Neural progenitor cell (in vitro differentiated cells): ENCODE measurements at regions not wholly inside any gene's neighbourhood (a gene's known extent, or its start where the extent isn't known, plus 50 kb on each side); places are given as distances from the start of the nearest gene placed in this dataset.

Experiments used
- CTCF ChIP-seq: fragments of 200-600 bp; sonication (generic); IDR thresholded peaks from 2 replicates; pipeline ENCODE4 v1.5.1; 2017; ENCODE audit warnings: antibody characterized with exemption, mild to moderate bottlenecking
- EZH2phosphoT487 ChIP-seq: fragments of 200-600 bp; sonication (generic); IDR thresholded peaks from 2 replicates; pipeline ENCODE4 v1.6.1; 2017; ENCODE audit warnings: antibody characterized with exemption

- TF ChIP-seq CTCF (no peak), EZH2phosphoT487 (no peak)
Observed at GRCh38 chr9:99606296-99606695, 215.4 kb upstream of the NR4A3 start.
